B cell (primary cell): ENCODE measurements at regions not wholly inside any gene's neighbourhood (a gene's known extent, or its start where the extent isn't known, plus 50 kb on each side); places are given as distances from the start of the nearest gene placed in this dataset.

Experiments used
- EZH2 ChIP-seq: IDR thresholded peaks from 2 replicates; pipeline ENCODE4 v1.6.1; 2012; ENCODE audit warnings: borderline replicate concordance, low read depth, mild to moderate bottlenecking, moderate library complexity, low read length; ENCODE audit not compliant: insufficient read depth, poor library complexity, severe bottlenecking
- TF ChIP-seq, protein P1 (sequence below): fragments of 200-600 bp; IDR thresholded peaks from one replicate; pipeline ENCODE4 v1.8.0; 2022; ENCODE audit warnings: antibody characterized with exemption, mild to moderate bottlenecking

- TF ChIP-seq, protein P1, sequence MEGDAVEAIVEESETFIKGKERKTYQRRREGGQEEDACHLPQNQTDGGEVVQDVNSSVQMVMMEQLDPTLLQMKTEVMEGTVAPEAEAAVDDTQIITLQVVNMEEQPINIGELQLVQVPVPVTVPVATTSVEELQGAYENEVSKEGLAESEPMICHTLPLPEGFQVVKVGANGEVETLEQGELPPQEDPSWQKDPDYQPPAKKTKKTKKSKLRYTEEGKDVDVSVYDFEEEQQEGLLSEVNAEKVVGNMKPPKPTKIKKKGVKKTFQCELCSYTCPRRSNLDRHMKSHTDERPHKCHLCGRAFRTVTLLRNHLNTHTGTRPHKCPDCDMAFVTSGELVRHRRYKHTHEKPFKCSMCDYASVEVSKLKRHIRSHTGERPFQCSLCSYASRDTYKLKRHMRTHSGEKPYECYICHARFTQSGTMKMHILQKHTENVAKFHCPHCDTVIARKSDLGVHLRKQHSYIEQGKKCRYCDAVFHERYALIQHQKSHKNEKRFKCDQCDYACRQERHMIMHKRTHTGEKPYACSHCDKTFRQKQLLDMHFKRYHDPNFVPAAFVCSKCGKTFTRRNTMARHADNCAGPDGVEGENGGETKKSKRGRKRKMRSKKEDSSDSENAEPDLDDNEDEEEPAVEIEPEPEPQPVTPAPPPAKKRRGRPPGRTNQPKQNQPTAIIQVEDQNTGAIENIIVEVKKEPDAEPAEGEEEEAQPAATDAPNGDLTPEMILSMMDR = no peak
- TF ChIP-seq EZH2 = no peak
These were observed 59.5 kb upstream of the SLC7A1 start for GRCh38 chr13:29654843-29655547.
